ENCODE measurements at regions not wholly inside any gene's neighbourhood (a gene's known extent, or its start where the extent isn't known, plus 50 kb on each side); places are given as distances from the start of the nearest gene placed in this dataset.

GRCh38 chr3:157097198-157097597 is 62.7 kb downstream of the CCNL1 start:
- RAD21 ChIA-PET (ENCODE audit: unreplicated experiment), result interaction anchor here (12.0 kb wide), 1 partner anchor 30 kb away, joined by 153 read pairs; no protein-coding TSS in a partner anchor
- BruUV-seq (replicated peaks), result no TSS peak
- no peak for FAIRE-seq
- TF ChIP-seq CEBPZ (IDR thresholded peaks at IDR 0.05; ENCODE audit: low read depth, low read length) (no peak), PBX3 (IDR thresholded peaks at IDR 0.05; ENCODE audit: insufficient replicate concordance, low read depth, low read length) (no peak), CUX1 (IDR thresholded peaks at IDR 0.05; ENCODE audit: insufficient replicate concordance, low read depth, low read length) (no peak), SREBF1 (IDR thresholded peaks at IDR 0.05; ENCODE audit: low read length) (no peak), ATF3 (IDR thresholded peaks at IDR 0.05; ENCODE audit: borderline replicate concordance, extremely low read depth, low read depth, low read length) (no peak), MYC (IDR thresholded peaks at IDR 0.05; ENCODE audit: insufficient read depth, insufficient read length, insufficient replicate concordance, low read length, severe bottlenecking) (no peak), KDM1A (IDR thresholded peaks at IDR 0.05; ENCODE audit: borderline replicate concordance) (no peak), PKNOX1 (IDR thresholded peaks at IDR 0.05) (no peak), ZBTB33 (IDR thresholded peaks at IDR 0.05) (no peak)

More at GRCh38 chr3:157097198-157097597, 62.7 kb downstream of the CCNL1 start:
- ATAC-seq (no peak), DNase-seq (ENCODE audit: low read depth, low spot score) (no peak)
- intact Hi-C loops (cut with micrococcal nuclease; ENCODE audit: unreplicated experiment) (no loop called here), in situ Hi-C loops (cut with MboI) (no loop called here)
- H3K79me2 ChIP-seq (ENCODE audit: control insufficient read depth, insufficient read depth, low read length), result no peaks in the 10 kb centered on the region
- no peaks in the 10 kb centered on the region for H3K27me3 ChIP-seq (replicated peaks in 1 of 2; ENCODE audit: control insufficient read depth in 2 of 2, insufficient read depth in 2 of 2, low read length in 1 of 2)
- no peak overlapping the region for H3K4me3 ChIP-seq
- H3K27ac ChIP-seq (ENCODE audit: control insufficient read depth, insufficient read depth), result no peak overlapping the region
- WGBS (ENCODE audit: insufficient coverage, insufficient replicate concordance, low lambda C conversion rate, missing lambda C conversion rate), result 83% methylated on average over 6 of the region's 6 CpGs
- peaks cover 25% of the 10 kb centered on the region for H3K4me1 ChIP-seq (ENCODE audit: control insufficient read depth, insufficient read depth, low read length)
- H3K9ac ChIP-seq (ENCODE audit: control insufficient read depth, insufficient read depth, low read length), result no peak overlapping the region
- H2AFZ ChIP-seq (ENCODE audit: control insufficient read depth, low read depth, low read length), result no peak overlapping the region
- POLR2A ChIA-PET, result interaction anchor here (1.4 to 3.4 kb wide), 2 partner anchors 8 to 21 kb away, joined by 4 to 23 read pairs; no protein-coding TSS in a partner anchor
- CTCF ChIA-PET, result interaction anchor here (12.0 to 50.9 kb wide), 2 partner anchors 10 to 29 kb away, joined by 144 to 939 read pairs; no protein-coding TSS in a partner anchor
- SMC1A ChIA-PET (ENCODE audit: uncharacterized antibody, unreplicated experiment), result interaction anchor here (1.0 to 15.3 kb wide), 4 partner anchors 7 to 420 kb away, joined by 3 to 234 read pairs (median 4); no protein-coding TSS in a partner anchor
- no peak overlapping the region for H3K4me2 ChIP-seq (ENCODE audit: control insufficient read depth, insufficient read depth)
- H3K36me3 ChIP-seq (ENCODE audit: control insufficient read depth in 2 of 2, insufficient read depth in 2 of 2, low read length in 1 of 2), result no peaks in the 10 kb centered on the region
- H4K20me1 ChIP-seq (ENCODE audit: control insufficient read depth, insufficient read depth), result no peaks in the 10 kb centered on the region
- no peaks in the 10 kb centered on the region for H3K9me3 ChIP-seq (replicated peaks; ENCODE audit: control insufficient read depth, insufficient read depth, low read length)
